Glutamatergic neuron (in vitro differentiated cells): ENCODE measurements at regions not wholly inside any gene's neighbourhood (a gene's known extent, or its start where the extent isn't known, plus 50 kb on each side); places are given as distances from the start of the nearest gene placed in this dataset.

Experiments used
- DNase-seq: peaks from one replicate; pipeline ENCODE4 v3.0.0; 2022
- H3K27ac Mint-ChIP-seq: one replicate; pipeline ENCODE4 v1.8.0; 2020; ENCODE audit warnings: mild to moderate bottlenecking, mixed read lengths, inconsistent platforms; ENCODE audit not compliant: unreplicated experiment
- H3K27me3 Mint-ChIP-seq: one replicate; pipeline ENCODE4 v1.8.0; 2020; ENCODE audit warnings: mild to moderate bottlenecking, moderate library complexity, mixed read lengths, inconsistent platforms; ENCODE audit not compliant: unreplicated experiment
- H3K36me3 Mint-ChIP-seq: one replicate; pipeline ENCODE4 v1.8.0; 2020; ENCODE audit warnings: mild to moderate bottlenecking, mixed read lengths, inconsistent platforms; ENCODE audit not compliant: unreplicated experiment
- H3K4me1 Mint-ChIP-seq: one replicate; pipeline ENCODE4 v1.8.0; 2020; ENCODE audit warnings: mild to moderate bottlenecking, low read depth, mixed read lengths, inconsistent platforms; ENCODE audit not compliant: unreplicated experiment
- H3K4me3 Mint-ChIP-seq: one replicate; pipeline ENCODE4 v1.8.0; 2020; ENCODE audit warnings: mild to moderate bottlenecking, mixed read lengths, inconsistent platforms; ENCODE audit not compliant: unreplicated experiment
- H3K9me3 Mint-ChIP-seq: one replicate; pipeline ENCODE4 v1.8.0; 2020; ENCODE audit warnings: mild to moderate bottlenecking, moderate library complexity, mixed read lengths, inconsistent platforms; ENCODE audit not compliant: unreplicated experiment
- TF ChIP-seq, protein P1 (sequence below): fragments of 200-600 bp; sonication (generic); IDR thresholded peaks from one replicate; pipeline ENCODE4 v1.5.0; 2021; ENCODE audit not compliant: partially characterized antibody, unreplicated experiment

DNA sequence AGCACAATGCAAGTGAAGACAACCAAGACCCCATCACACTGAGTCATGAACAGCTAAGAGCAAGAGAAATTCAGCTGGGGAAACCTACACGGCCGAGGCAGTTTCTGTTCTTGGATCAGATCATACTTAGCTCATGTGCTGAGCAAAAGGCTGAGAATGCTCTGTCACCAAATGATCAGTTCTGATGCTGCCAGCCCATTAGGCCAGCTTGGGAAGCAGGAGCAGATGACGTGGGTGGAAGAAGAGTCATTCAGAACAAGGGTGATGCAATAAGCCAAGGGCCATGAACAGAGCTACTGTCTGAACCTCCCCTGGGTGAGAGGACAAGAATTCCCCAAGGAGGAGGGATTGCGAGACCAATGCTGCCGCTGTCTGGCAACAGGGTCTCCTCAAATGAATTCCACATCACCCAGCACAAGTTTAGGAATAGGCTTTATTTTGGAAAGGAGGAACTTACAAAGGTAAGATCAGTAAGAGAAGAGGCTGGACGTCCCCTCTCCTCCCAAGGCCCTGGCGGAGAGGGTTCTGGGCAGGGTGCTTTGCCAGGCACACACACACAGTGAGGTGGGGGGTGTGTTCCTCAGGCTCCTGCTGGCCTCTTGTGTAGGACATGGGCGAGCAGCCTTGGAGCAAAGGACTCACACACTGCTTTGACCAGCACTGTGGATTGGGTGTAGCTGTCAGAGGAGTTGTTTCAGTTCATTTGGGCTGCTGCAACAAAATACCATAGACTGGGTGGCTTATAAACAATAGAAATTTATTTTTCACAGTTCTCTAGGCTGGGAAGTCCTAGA lies 65.6 kb upstream of the CTXND1 start:
- Mint-ChIP-seq H3K27ac (no peak overlapping the region), H3K4me1 (no peaks in the 10 kb centered on the region), H3K27me3 (no peaks in the 10 kb centered on the region), H3K36me3 (no peaks in the 10 kb centered on the region), H3K9me3 (no peaks in the 10 kb centered on the region), H3K4me3 (no peak overlapping the region)
- no peak for DNase-seq
- TF ChIP-seq, protein P1, sequence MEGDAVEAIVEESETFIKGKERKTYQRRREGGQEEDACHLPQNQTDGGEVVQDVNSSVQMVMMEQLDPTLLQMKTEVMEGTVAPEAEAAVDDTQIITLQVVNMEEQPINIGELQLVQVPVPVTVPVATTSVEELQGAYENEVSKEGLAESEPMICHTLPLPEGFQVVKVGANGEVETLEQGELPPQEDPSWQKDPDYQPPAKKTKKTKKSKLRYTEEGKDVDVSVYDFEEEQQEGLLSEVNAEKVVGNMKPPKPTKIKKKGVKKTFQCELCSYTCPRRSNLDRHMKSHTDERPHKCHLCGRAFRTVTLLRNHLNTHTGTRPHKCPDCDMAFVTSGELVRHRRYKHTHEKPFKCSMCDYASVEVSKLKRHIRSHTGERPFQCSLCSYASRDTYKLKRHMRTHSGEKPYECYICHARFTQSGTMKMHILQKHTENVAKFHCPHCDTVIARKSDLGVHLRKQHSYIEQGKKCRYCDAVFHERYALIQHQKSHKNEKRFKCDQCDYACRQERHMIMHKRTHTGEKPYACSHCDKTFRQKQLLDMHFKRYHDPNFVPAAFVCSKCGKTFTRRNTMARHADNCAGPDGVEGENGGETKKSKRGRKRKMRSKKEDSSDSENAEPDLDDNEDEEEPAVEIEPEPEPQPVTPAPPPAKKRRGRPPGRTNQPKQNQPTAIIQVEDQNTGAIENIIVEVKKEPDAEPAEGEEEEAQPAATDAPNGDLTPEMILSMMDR = no peak

DNA sequence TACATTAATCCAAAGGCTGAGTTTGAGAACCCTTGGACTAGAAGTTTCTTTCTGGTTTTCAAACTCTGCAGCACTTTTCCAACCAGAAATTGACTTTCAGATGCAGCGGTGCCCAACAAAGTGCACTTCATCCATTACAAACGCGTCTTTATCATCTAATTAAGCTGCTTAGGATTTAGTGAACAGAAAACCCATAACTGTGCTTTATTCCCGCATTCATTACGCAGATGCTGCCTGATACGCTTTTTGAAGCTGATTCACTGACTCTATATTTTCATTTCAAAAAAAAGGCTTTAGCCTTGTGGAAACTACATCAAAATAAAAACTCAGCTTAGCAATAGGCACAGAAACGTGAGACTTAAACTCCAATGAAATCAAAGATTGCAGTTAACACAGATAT lies 69.8 kb upstream of the CTXND1 start:
- DNase-seq = no peak
- H3K4me3 Mint-ChIP-seq = no peak overlapping the region
- no peaks in the 10 kb centered on the region for H3K27me3 Mint-ChIP-seq

DNA sequence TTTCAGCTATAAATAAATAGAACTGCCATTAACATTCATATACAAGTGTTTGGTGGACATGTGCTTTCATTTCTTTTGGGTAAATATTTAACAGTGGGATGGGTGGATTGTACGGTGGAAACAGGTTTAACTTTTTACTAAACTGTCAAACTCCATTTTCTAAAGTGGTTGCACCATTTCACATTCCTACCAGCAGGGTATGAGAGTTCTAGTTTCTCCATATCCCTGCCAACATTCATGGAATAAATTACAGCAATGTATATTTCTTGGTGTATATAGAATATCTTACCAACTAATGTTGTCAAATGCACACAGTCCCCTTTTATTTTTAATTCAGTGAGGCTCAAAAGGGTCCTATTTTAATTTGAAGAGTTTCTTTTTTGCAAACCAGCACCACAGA lies 71.3 kb upstream of the CTXND1 start:
- DNase-seq = no peak
- Mint-ChIP-seq H3K9me3 (no peaks in the 10 kb centered on the region), H3K36me3 (peaks cover 12% of the 10 kb centered on the region), H3K4me1 (no peaks in the 10 kb centered on the region), H3K27me3 (peaks cover 1% of the 10 kb centered on the region), H3K4me3 (no peak overlapping the region), H3K27ac (no peak overlapping the region)
- TF ChIP-seq, protein P1 = peak; percentile 38

More for the DNA sequence above, 69.8 kb upstream of the CTXND1 start:
- Mint-ChIP-seq H3K9me3 (no peaks in the 10 kb centered on the region), H3K36me3 (peaks cover 7% of the 10 kb centered on the region), H3K27ac (no peak overlapping the region), H3K4me1 (no peaks in the 10 kb centered on the region)
- TF ChIP-seq, protein P1 = no peak

DNA sequence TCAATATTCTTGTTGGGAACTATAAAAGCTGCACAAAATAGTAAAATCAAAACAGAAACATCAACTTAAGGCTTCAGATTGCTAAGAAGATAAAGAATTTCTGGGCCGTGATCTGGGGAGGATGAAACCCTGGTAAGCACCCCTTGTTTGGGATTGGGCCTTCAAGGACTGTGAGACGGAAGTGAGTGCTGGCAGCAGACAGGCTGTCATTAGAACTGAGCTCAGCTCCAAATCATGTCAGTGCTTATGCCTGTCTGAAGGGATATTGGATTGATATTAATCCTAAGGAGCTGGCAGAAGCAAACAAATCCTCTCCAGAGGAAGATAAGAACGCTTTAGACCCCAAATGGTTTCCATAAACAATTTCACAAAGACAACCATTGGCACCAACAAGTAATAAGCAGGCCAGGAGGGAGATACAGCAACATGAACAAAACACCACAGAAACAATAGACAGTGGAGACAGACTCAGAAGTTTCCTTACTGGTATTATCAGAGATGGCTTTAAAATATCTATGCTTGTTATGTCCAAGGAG lies 72.6 kb upstream of the CTXND1 start:
- Mint-ChIP-seq H3K4me3 (no peak overlapping the region), H3K4me1 (no peaks in the 10 kb centered on the region), H3K9me3 (no peaks in the 10 kb centered on the region), H3K27me3 (peaks cover 1% of the 10 kb centered on the region), H3K27ac (no peak overlapping the region), H3K36me3 (peaks cover 12% of the 10 kb centered on the region)
- TF ChIP-seq, protein P1 = no peak
- no peak for DNase-seq

DNA sequence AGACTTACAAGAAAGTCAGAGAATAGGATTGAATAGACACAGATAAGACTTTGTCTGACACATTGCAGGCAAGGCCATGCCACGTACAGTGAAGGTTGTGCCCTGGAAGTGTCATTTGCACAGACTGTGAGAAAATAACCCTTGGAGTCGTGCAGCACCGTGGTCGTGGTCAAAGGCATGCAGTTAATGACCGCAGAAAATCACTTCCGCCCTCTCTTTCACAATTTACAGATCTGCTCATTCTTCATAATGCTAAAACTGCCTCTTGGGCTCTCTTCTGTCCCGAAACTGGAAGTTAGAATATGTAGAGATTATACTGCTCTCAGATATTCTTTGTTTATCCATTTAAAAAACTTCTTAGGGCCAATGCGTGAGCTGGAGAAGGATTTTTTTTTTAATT lies 73.2 kb upstream of the CTXND1 start:
- TF ChIP-seq, protein P1 = no peak
- H3K4me3 Mint-ChIP-seq = no peak overlapping the region
- peaks cover 1% of the 10 kb centered on the region for H3K27me3 Mint-ChIP-seq
- DNase-seq = no peak
- peaks cover 12% of the 10 kb centered on the region for H3K36me3 Mint-ChIP-seq
- H3K9me3 Mint-ChIP-seq = no peaks in the 10 kb centered on the region
- H3K4me1 Mint-ChIP-seq = no peaks in the 10 kb centered on the region
- no peak overlapping the region for H3K27ac Mint-ChIP-seq
